A549 (cell line): ENCODE measurements at regions not wholly inside any gene's neighbourhood (a gene's known extent, or its start where the extent isn't known, plus 50 kb on each side); places are given as distances from the start of the nearest gene placed in this dataset.

Experiments used
- CTCF ChIP-seq: fragments of >200 bp; sonication (Bioruptor Twin); formaldehyde crosslinking; IDR thresholded peaks from 3 replicates; pipeline ENCODE4 v1.5.1; 2016
- HOXB13 ChIP-seq: fragments of 250-450 bp; sonication (Bioruptor Pico); IDR thresholded peaks from 2 replicates; pipeline ENCODE4 v1.5.0; 2020; ENCODE audit warnings: low read depth, mild to moderate bottlenecking, moderate library complexity
- JUN ChIP-seq, 2 experiments: fragments of >200 bp; sonication (Bioruptor Twin); formaldehyde crosslinking; IDR thresholded peaks; 2 replicates in 1 of 2; 3 replicates in 1 of 2; pipeline ENCODE4 v1.6.1; 2016 to 2017
- POLR2A ChIP-seq: IDR thresholded peaks from 2 replicates; pipeline ENCODE4 v1.6.1; 2012; ENCODE audit warnings: mild to moderate bottlenecking, low read length
- SMC3 ChIP-seq: fragments of >200 bp; sonication (Bioruptor Twin); formaldehyde crosslinking; IDR thresholded peaks from 3 replicates; pipeline ENCODE4 v1.6.1; 2018; ENCODE audit warnings: inconsistent platforms
- TP53 ChIP-seq: fragments of 250-450 bp; sonication (Bioruptor Pico); IDR thresholded peaks from 2 replicates; pipeline ENCODE4 v1.5.0; 2021; ENCODE audit warnings: mild to moderate bottlenecking, moderate library complexity
- ZFP36 ChIP-seq: fragments of 450-650 bp; IDR thresholded peaks from 2 replicates; pipeline ENCODE4 v1.6.1; 2014; ENCODE audit warnings: borderline replicate concordance; ENCODE audit not compliant: partially characterized antibody

GRCh38 chr14:76641541-76641940 is 119.7 kb upstream of the VASH1 start:
- TF ChIP-seq POLR2A (no peak), CTCF (no peak), SMC3 (no peak), JUN (IDR thresholded peaks at IDR 0.05) (no peak), ZFP36 (no peak), HOXB13 (CRISPR knock-in tag) (no peak), TP53 (CRISPR knock-in tag) (no peak)
